ENCODE measurements at regions not wholly inside any gene's neighbourhood (a gene's known extent, or its start where the extent isn't known, plus 50 kb on each side); places are given as distances from the start of the nearest gene placed in this dataset.
"Not testable (repeated sequence)": the region's sequence is repeated elsewhere in the genome, so short reads cannot be mapped to it uniquely, and the experiment has no call there.

- no peak overlapping the region for H3K4me3 ChIP-seq (replicated peaks; ENCODE audit: low read depth, low read length)
- no peak for TF ChIP-seq CTCF (IDR thresholded peaks at IDR 0.05; ENCODE audit: low read length, missing control alignments)
- DNase-seq (ENCODE audit: low read depth) = no peak
Observed at GRCh38 chr22:33144721-33145120, 86.5 kb upstream of the SYN3 start.

GRCh38 chr22:33142282-33143055 lies 84.3 kb upstream of the SYN3 start:
- no peak overlapping the region for H3K4me3 ChIP-seq (replicated peaks; ENCODE audit: low read depth, low read length)
- TF ChIP-seq CTCF (IDR thresholded peaks at IDR 0.05; ENCODE audit: low read length, missing control alignments) = no peak
- DNase-seq (ENCODE audit: low read depth) = no peak

- no peak for DNase-seq (ENCODE audit: low read depth)
- no peak overlapping the region for H3K4me3 ChIP-seq (replicated peaks; ENCODE audit: low read depth, low read length)
- no peak for TF ChIP-seq CTCF (IDR thresholded peaks at IDR 0.05; ENCODE audit: low read length, missing control alignments)
Observed at GRCh38 chr22:33139937-33140336, 81.8 kb upstream of the SYN3 start.

GRCh38 chr22:33138333-33138732 lies 80.2 kb upstream of the SYN3 start:
- DNase-seq (ENCODE audit: low read depth); H3K4me3 ChIP-seq (replicated peaks; ENCODE audit: low read depth, low read length): not testable (repeated sequence)

- no peak for DNase-seq (ENCODE audit: low read depth)
- no peak overlapping the region for H3K4me3 ChIP-seq (replicated peaks; ENCODE audit: low read depth, low read length)
- TF ChIP-seq CTCF (IDR thresholded peaks at IDR 0.05; ENCODE audit: low read length, missing control alignments) = no peak
Observed at GRCh38 chr22:33130473-33130872, 72.3 kb upstream of the SYN3 start.

GRCh38 chr22:33129621-33130020 lies 71.4 kb upstream of the SYN3 start:
- no peak overlapping the region for H3K4me3 ChIP-seq (replicated peaks; ENCODE audit: low read depth, low read length)
- no peak for TF ChIP-seq CTCF (IDR thresholded peaks at IDR 0.05; ENCODE audit: low read length, missing control alignments)
- no peak for DNase-seq (ENCODE audit: low read depth)

GRCh38 chr22:33126881-33127280 lies 68.7 kb upstream of the SYN3 start:
- H3K4me3 ChIP-seq (replicated peaks; ENCODE audit: low read depth, low read length) = no peak overlapping the region
- TF ChIP-seq CTCF (IDR thresholded peaks at IDR 0.05; ENCODE audit: low read length, missing control alignments) = no peak
- peak; percentile 15 for DNase-seq (ENCODE audit: low read depth)

Data from fibroblast of pulmonary artery (primary cell).